ENCODE measurements at regions not wholly inside any gene's neighbourhood (a gene's known extent, or its start where the extent isn't known, plus 50 kb on each side); places are given as distances from the start of the nearest gene placed in this dataset.
"Not testable (repeated sequence)": the region's sequence is repeated elsewhere in the genome, so short reads cannot be mapped to it uniquely, and the experiment has no call there.

DNA sequence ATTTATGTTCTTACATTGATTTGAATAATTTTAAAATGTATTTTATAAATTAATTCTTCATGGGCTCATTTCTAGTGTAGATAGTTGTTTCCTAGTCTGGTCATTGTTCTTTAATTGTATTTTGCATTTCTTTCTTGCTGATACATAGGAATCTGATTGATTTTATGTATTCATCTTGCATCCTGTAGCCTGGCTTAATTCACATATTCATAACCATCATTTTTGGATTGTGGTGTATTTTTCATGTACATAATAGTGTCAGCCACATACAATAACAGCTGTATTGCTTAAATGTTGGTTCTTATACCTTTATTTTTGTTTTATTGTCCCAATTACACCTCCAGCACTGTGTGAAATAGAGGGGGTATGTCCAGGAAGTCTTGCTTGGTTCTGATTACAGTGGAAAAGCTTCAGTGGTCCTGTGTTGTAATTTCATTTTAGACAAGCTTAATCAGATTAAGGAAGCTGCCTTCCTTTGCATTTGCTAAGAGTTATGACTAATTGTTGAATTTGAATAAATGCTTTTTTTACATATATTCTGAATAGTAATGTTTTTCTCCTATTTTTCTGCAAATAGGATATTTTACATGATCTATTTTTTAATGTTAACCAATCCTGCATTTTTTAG, 103.7 kb downstream of the USP22 start:
- ATAC-seq = no peak
- no peak for DNase-seq

DNA sequence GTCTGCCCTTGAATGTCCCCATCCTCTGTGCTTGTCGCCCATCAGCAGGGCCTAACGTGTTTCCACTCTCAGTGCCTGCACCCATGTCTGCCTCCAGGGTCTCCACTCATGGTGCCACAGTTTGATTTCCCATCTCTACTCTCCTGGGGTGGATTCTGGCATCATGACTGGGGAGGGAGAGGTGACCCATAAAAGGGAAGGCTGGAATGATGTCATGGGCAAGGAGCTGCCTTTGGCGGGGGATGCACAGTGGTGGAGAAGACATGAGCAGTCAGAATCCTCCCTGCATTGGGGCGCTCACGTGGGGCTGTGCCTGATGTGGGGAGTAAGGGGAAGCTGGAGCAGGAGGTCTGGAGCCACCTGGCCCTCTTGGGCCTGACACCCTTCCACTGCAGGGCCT, 100.9 kb downstream of the USP22 start:
- ATAC-seq = no peak
- DNase-seq = no peak

DNA sequence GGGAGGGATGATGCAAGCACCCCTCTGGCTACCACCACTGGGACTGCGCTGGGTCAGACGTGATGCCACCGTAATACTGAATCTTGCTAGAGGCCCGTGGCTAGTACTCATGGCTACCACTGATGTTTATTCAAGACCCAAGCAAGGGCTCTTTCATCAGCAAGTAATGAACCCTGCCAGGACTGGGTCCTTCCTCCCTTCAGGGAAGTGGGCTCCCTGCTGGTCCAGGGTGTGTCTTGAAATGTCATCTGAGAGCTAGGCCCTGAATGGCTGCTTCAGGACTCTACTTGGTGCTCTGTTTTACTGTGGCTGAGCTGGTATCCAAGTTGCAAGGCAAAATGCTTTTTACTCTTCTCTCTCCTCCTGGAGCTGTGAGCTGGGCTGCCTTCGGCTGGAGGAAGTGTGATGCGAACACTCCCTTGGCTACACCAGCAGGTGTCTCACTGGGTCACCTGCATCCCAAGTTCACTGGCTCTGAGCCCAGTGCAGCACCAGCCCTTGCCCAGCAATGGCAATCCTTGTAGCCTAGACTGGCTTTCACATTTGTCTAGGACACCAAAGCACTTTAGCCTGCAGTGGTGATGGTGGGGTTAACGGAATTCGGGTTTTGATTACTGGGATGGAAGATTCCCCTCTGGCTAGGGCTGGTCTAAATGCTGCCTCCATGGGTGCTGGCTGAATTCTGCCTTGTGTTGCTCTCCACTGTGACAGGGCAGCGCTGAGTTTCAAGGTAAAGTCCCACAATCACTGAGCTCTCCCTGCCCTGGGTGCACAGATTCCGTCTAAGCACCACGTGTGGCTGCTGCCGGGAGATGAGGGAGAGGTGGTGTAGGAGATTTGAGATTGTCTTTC, 98.6 kb downstream of the USP22 start:
- DNase-seq = peak; percentile 11
- no peak for ATAC-seq

DNA sequence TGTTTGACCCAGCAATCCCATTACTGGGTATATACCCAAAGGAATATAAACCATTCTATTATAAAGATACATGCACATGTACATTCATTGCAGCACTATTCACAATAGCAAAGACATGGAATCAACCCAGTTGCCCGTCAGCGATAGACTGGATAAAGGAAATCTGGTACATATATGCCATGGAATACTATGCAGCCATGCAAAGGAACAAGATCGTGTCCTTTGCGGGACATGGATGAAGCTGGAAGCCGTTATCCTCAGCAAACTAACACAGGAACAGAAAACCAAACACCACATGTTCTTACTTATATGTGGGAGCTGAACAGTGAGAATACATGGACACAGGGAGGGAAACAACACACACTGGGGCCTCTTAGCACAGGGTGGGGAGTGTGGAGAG, 95.1 kb downstream of the USP22 start:
- DNase-seq, ATAC-seq: not testable (repeated sequence)

DNA sequence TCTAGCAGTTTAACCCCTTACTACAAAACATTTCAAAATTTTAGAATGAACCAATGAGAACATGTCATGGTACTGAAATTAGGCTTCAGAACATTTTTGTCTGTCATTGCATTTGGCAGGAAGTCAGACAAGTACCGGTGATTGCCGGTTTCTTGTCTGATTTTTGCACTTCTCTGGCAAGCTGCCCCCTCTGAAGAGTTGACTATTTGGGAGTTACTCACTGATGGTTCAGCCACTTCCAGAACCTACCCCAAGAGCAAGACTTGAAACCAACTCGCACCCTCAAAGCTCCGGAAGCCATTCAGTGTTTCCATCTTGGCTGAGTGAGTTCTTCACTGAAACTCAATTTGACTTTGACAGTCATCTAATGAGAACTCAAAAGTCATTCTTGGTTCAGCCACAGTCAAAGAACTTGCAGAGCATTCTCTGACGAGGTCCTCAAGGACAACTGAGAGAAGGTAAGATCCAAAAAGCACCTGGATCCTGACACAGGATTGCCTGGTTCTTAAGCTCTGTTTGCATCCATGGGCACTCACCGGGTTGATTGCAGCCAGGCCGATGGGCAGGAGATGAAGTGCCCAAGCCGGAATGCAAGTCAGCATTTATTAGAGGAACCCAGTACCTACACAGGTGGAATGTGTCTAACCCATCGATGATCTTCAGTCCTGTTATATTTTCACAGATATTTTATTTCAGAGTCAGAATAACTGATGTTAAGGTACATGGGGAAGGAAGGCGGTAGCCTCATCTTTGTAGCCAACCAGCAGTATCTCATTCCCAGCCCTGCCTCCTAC, 93.6 kb downstream of the USP22 start:
- DNase-seq (no peak), ATAC-seq (peak; percentile 66)

Data from stimulated activated naive CD8-positive, alpha-beta T cell treated with anti-CD3 and anti-CD28 coated beads, Interleukin-15, Interleukin-2, amounts not matched to agents 100 U/mL and 50 U/mL, for 24 hours (primary cell).